Activated naive CD8-positive, alpha-beta T cell (primary cell): ENCODE measurements at regions not wholly inside any gene's neighbourhood (a gene's known extent, or its start where the extent isn't known, plus 50 kb on each side); places are given as distances from the start of the nearest gene placed in this dataset.
A peak's percentile ranks its signal among the peaks of the same experiment; 100 is the strongest.

ENCODE experiments used
- H3K27ac Mint-ChIP-seq: one replicate; pipeline ENCODE4 v1.8.0; 2021; ENCODE audit warnings: mixed read lengths
- H3K27me3 Mint-ChIP-seq: one replicate; pipeline ENCODE4 v1.8.0; 2021; ENCODE audit warnings: mixed read lengths
- H3K36me3 Mint-ChIP-seq: one replicate; pipeline ENCODE4 v1.8.0; 2021; ENCODE audit warnings: mixed read lengths
- H3K4me1 Mint-ChIP-seq: one replicate; pipeline ENCODE4 v1.8.0; 2021; ENCODE audit warnings: low read depth, mixed read lengths
- H3K4me3 Mint-ChIP-seq: one replicate; pipeline ENCODE4 v1.8.0; 2021; ENCODE audit warnings: mild to moderate bottlenecking, mixed read lengths
- H3K9me3 Mint-ChIP-seq: one replicate; pipeline ENCODE4 v1.8.0; 2021; ENCODE audit warnings: low read depth, mixed read lengths

- Mint-ChIP-seq H3K4me3 (no peak overlapping the region), H3K9me3 (peaks cover 6% of the 10 kb centered on the region), H3K27ac (no peak overlapping the region), H3K4me1 (no peaks in the 10 kb centered on the region), H3K27me3 (peaks cover 3% of the 10 kb centered on the region), H3K36me3 (no peaks in the 10 kb centered on the region)
Measured at GRCh38 chr3:107034142-107034541, 343.1 kb upstream of the CCDC54 start.

- Mint-ChIP-seq H3K4me3 (no peak overlapping the region), H3K36me3 (no peaks in the 10 kb centered on the region), H3K27me3 (peaks cover under 1% of the 10 kb centered on the region), H3K9me3 (peaks cover 6% of the 10 kb centered on the region), H3K4me1 (no peaks in the 10 kb centered on the region), H3K27ac (no peak overlapping the region)
Measured at GRCh38 chr3:107035176-107035575, 342.1 kb upstream of the CCDC54 start.

- Mint-ChIP-seq H3K9me3 (peaks cover 4% of the 10 kb centered on the region), H3K4me3 (no peak overlapping the region), H3K4me1 (no peaks in the 10 kb centered on the region), H3K27ac (no peak overlapping the region), H3K27me3 (peaks cover 3% of the 10 kb centered on the region), H3K36me3 (no peaks in the 10 kb centered on the region)
Measured at GRCh38 chr3:107044677-107045076, 332.6 kb upstream of the CCDC54 start.

- Mint-ChIP-seq H3K27ac (no peak overlapping the region), H3K9me3 (no peaks in the 10 kb centered on the region), H3K36me3 (no peaks in the 10 kb centered on the region), H3K27me3 (peaks cover 3% of the 10 kb centered on the region), H3K4me1 (no peaks in the 10 kb centered on the region), H3K4me3 (no peak overlapping the region)
Measured at GRCh38 chr3:107045791-107046190, 331.4 kb upstream of the CCDC54 start.

- no peak overlapping the region for H3K27ac Mint-ChIP-seq
- H3K27me3 Mint-ChIP-seq = peaks cover 5% of the 10 kb centered on the region
- no peaks in the 10 kb centered on the region for H3K36me3 Mint-ChIP-seq
- H3K9me3 Mint-ChIP-seq = no peaks in the 10 kb centered on the region
- no peak overlapping the region for H3K4me3 Mint-ChIP-seq
- no peaks in the 10 kb centered on the region for H3K4me1 Mint-ChIP-seq
Measured at GRCh38 chr3:107055181-107055942, 321.9 kb upstream of the CCDC54 start.

GRCh38 chr3:107061466-107061865, 315.8 kb upstream of the CCDC54 start:
- no peak overlapping the region for H3K27ac Mint-ChIP-seq

GRCh38 chr3:107062310-107062709, 314.9 kb upstream of the CCDC54 start:
- peaks cover 9% of the 10 kb centered on the region for H3K4me1 Mint-ChIP-seq
- peaks cover 10% of the 10 kb centered on the region for H3K27me3 Mint-ChIP-seq
- no peaks in the 10 kb centered on the region for H3K9me3 Mint-ChIP-seq
- no peak overlapping the region for H3K4me3 Mint-ChIP-seq
- H3K27ac Mint-ChIP-seq = no peak overlapping the region
- H3K36me3 Mint-ChIP-seq = no peaks in the 10 kb centered on the region

More at GRCh38 chr3:107061466-107061865, 315.8 kb upstream of the CCDC54 start:
- Mint-ChIP-seq H3K9me3 (no peaks in the 10 kb centered on the region), H3K4me1 (peaks cover 9% of the 10 kb centered on the region), H3K27me3 (peaks cover 11% of the 10 kb centered on the region), H3K36me3 (no peaks in the 10 kb centered on the region), H3K4me3 (no peak overlapping the region)

GRCh38 chr3:107062787-107063186, 314.5 kb upstream of the CCDC54 start:
- no peak overlapping the region for H3K4me3 Mint-ChIP-seq
- H3K4me1 Mint-ChIP-seq = peaks cover 9% of the 10 kb centered on the region
- peaks cover 6% of the 10 kb centered on the region for H3K27me3 Mint-ChIP-seq
- no peak overlapping the region for H3K27ac Mint-ChIP-seq
- H3K36me3 Mint-ChIP-seq = no peaks in the 10 kb centered on the region
- no peaks in the 10 kb centered on the region for H3K9me3 Mint-ChIP-seq

- Mint-ChIP-seq H3K4me3 (no peak overlapping the region), H3K27me3 (peaks cover 6% of the 10 kb centered on the region), H3K9me3 (no peaks in the 10 kb centered on the region), H3K27ac (no peak overlapping the region), H3K4me1 (peaks cover 9% of the 10 kb centered on the region), H3K36me3 (no peaks in the 10 kb centered on the region)
Measured at GRCh38 chr3:107063351-107063750, 313.9 kb upstream of the CCDC54 start.

GRCh38 chr3:107064405-107065060, 312.7 kb upstream of the CCDC54 start:
- no peak overlapping the region for H3K27ac Mint-ChIP-seq

GRCh38 chr3:107065094-107065861, 312.0 kb upstream of the CCDC54 start:
- H3K27ac Mint-ChIP-seq = no peak overlapping the region
- peak overlapping the region; percentile 11 for H3K4me3 Mint-ChIP-seq
- H3K36me3 Mint-ChIP-seq = no peaks in the 10 kb centered on the region
- peaks cover 12% of the 10 kb centered on the region for H3K4me1 Mint-ChIP-seq
- peaks cover 6% of the 10 kb centered on the region for H3K27me3 Mint-ChIP-seq
- H3K9me3 Mint-ChIP-seq = no peaks in the 10 kb centered on the region

More at GRCh38 chr3:107064405-107065060, 312.7 kb upstream of the CCDC54 start:
- no peaks in the 10 kb centered on the region for H3K9me3 Mint-ChIP-seq
- H3K36me3 Mint-ChIP-seq = no peaks in the 10 kb centered on the region
- H3K4me3 Mint-ChIP-seq = no peak overlapping the region
- H3K4me1 Mint-ChIP-seq = peaks cover 12% of the 10 kb centered on the region
- H3K27me3 Mint-ChIP-seq = peaks cover 6% of the 10 kb centered on the region

GRCh38 chr3:107067421-107067820, 309.8 kb upstream of the CCDC54 start:
- H3K27ac Mint-ChIP-seq = no peak overlapping the region
- no peaks in the 10 kb centered on the region for H3K36me3 Mint-ChIP-seq
- H3K9me3 Mint-ChIP-seq = no peaks in the 10 kb centered on the region
- no peak overlapping the region for H3K4me3 Mint-ChIP-seq
- peaks cover 3% of the 10 kb centered on the region for H3K27me3 Mint-ChIP-seq
- peaks cover 12% of the 10 kb centered on the region for H3K4me1 Mint-ChIP-seq

GRCh38 chr3:107068980-107069379, 308.3 kb upstream of the CCDC54 start:
- H3K36me3 Mint-ChIP-seq = no peaks in the 10 kb centered on the region
- H3K4me1 Mint-ChIP-seq = peaks cover 12% of the 10 kb centered on the region
- H3K9me3 Mint-ChIP-seq = no peaks in the 10 kb centered on the region

GRCh38 chr3:107076946-107077345, 300.3 kb upstream of the CCDC54 start:
- no peak overlapping the region for H3K27ac Mint-ChIP-seq

More at GRCh38 chr3:107068980-107069379, 308.3 kb upstream of the CCDC54 start:
- Mint-ChIP-seq H3K4me3 (no peak overlapping the region), H3K27me3 (peaks cover 2% of the 10 kb centered on the region), H3K27ac (no peak overlapping the region)

GRCh38 chr3:107077391-107077790, 299.8 kb upstream of the CCDC54 start:
- Mint-ChIP-seq H3K4me3 (no peak overlapping the region), H3K9me3 (no peaks in the 10 kb centered on the region), H3K27ac (no peak overlapping the region), H3K27me3 (no peaks in the 10 kb centered on the region), H3K4me1 (no peaks in the 10 kb centered on the region), H3K36me3 (no peaks in the 10 kb centered on the region)

More at GRCh38 chr3:107076946-107077345, 300.3 kb upstream of the CCDC54 start:
- no peaks in the 10 kb centered on the region for H3K36me3 Mint-ChIP-seq
- no peaks in the 10 kb centered on the region for H3K9me3 Mint-ChIP-seq
- no peak overlapping the region for H3K4me3 Mint-ChIP-seq
- no peaks in the 10 kb centered on the region for H3K4me1 Mint-ChIP-seq
- H3K27me3 Mint-ChIP-seq = no peaks in the 10 kb centered on the region
